ENCODE measurements at regions not wholly inside any gene's neighbourhood (a gene's known extent, or its start where the extent isn't known, plus 50 kb on each side); places are given as distances from the start of the nearest gene placed in this dataset.

DNA sequence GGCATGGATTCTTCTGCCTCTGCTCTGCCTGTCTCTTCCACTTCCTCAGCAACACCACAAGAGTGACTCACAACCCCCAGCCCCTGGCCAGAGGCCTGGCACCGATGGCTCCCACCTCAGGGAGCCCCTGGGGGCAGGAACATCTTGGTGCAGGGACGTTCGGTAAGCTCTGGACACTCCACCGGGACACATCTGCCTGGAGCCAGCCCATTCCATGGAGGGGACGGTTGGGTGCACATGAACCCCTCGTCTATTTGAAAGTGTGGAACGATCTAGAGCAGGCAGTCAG, 246.5 kb downstream of the ERMARD start:
- dilution Hi-C loops (cut with MboI; ENCODE audit: extremely low pct_ligation_motif_present, low sequenced_read_pairs) (no loop called here), intact Hi-C loops (cut with micrococcal nuclease) (no loop called here)
- Histone ChIP-seq H3K27ac (ENCODE audit: insufficient read depth, low read depth, low read length) (no peak overlapping the region), H3K9me3 (replicated peaks; ENCODE audit: control insufficient read depth, insufficient read depth, low read length) (no peaks in the 10 kb centered on the region), H3K9ac (replicated peaks; ENCODE audit: extremely low read depth, insufficient read depth, low read length) (no peak overlapping the region), H3K4me1 (ENCODE audit: control insufficient read depth, extremely low read depth, insufficient read depth, low read length) (no peaks in the 10 kb centered on the region), H3K9me1 (replicated peaks; ENCODE audit: control insufficient read depth, extremely low read depth, insufficient read depth, low read length) (no peaks in the 10 kb centered on the region), H4K20me1 (replicated peaks; ENCODE audit: control insufficient read depth, extremely low read depth, insufficient read depth, low read length) (no peaks in the 10 kb centered on the region), H2AFZ (ENCODE audit: low read depth, low read length) (no peak overlapping the region), H3K79me2 (ENCODE audit: control insufficient read depth, insufficient read depth, low read length) (no peaks in the 10 kb centered on the region), H3K27me3 (ENCODE audit: control insufficient read depth in 2 of 2, insufficient read depth in 2 of 2, low read length in 2 of 2) (no peaks in the 10 kb centered on the region), H3K36me3 (ENCODE audit: control insufficient read depth in 2 of 2, extremely low read depth in 1 of 2, insufficient read depth in 2 of 2, low read length in 2 of 2) (no peaks in the 10 kb centered on the region), H3K4me2 (ENCODE audit: insufficient read depth, low read length) (no peak overlapping the region), H3K4me3 (replicated peaks in 1 of 3; ENCODE audit: insufficient read depth in 1 of 3, low read depth in 1 of 3, low read length in 3 of 3) (no peak overlapping the region)
- no peak for DNase-seq (ENCODE audit: low read depth, low spot score)
- no peak for FAIRE-seq
- BruUV-seq (replicated peaks): no TSS peak
- POLR2A ChIA-PET: no interaction called here
- CTCF ChIA-PET: interaction anchor here (0.9 to 6.1 kb wide), 2 partner anchors 31 to 166 kb away, joined by 3 to 58 read pairs; no protein-coding TSS in a partner anchor
- TF ChIP-seq FOS (IDR thresholded peaks at IDR 0.05; ENCODE audit: borderline replicate concordance, insufficient read depth, low read length): no peak
- TF ChIP-seq GATA2 (IDR thresholded peaks at IDR 0.05; ENCODE audit: insufficient read depth, insufficient read length, low read depth, low read length): no peak
- TF ChIP-seq JUN (IDR thresholded peaks at IDR 0.05; ENCODE audit: borderline replicate concordance, insufficient read depth, insufficient read length, low read depth): no peak
- no peak for TF ChIP-seq EZH2 (IDR thresholded peaks at IDR 0.05; ENCODE audit: borderline replicate concordance, low read depth, low read length, severe bottlenecking)
- TF ChIP-seq, protein P1, sequence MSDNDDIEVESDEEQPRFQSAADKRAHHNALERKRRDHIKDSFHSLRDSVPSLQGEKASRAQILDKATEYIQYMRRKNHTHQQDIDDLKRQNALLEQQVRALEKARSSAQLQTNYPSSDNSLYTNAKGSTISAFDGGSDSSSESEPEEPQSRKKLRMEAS (IDR thresholded peaks at IDR 0.05; ENCODE audit: insufficient read depth, insufficient read length): no peak
- TF ChIP-seq, protein P2, sequence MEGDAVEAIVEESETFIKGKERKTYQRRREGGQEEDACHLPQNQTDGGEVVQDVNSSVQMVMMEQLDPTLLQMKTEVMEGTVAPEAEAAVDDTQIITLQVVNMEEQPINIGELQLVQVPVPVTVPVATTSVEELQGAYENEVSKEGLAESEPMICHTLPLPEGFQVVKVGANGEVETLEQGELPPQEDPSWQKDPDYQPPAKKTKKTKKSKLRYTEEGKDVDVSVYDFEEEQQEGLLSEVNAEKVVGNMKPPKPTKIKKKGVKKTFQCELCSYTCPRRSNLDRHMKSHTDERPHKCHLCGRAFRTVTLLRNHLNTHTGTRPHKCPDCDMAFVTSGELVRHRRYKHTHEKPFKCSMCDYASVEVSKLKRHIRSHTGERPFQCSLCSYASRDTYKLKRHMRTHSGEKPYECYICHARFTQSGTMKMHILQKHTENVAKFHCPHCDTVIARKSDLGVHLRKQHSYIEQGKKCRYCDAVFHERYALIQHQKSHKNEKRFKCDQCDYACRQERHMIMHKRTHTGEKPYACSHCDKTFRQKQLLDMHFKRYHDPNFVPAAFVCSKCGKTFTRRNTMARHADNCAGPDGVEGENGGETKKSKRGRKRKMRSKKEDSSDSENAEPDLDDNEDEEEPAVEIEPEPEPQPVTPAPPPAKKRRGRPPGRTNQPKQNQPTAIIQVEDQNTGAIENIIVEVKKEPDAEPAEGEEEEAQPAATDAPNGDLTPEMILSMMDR (IDR thresholded peaks at IDR 0.05; ENCODE audit: extremely low read depth in 1 of 2, insufficient read depth in 1 of 2, low read depth in 1 of 2, low read length in 2 of 2): no peak
- TF ChIP-seq POLR2AphosphoS5 (IDR thresholded peaks at IDR 0.05; ENCODE audit: insufficient read depth, low read depth, low read length): no peak
- no peak for TF ChIP-seq MYC (IDR thresholded peaks at IDR 0.05; ENCODE audit: low read depth, low read length)
- no peak for TF ChIP-seq POLR2A (IDR thresholded peaks at IDR 0.05; ENCODE audit: low read depth, low read length)
